ENCODE measurements at regions not wholly inside any gene's neighbourhood (a gene's known extent, or its start where the extent isn't known, plus 50 kb on each side); places are given as distances from the start of the nearest gene placed in this dataset.
A peak's percentile ranks its signal among the peaks of the same experiment; 100 is the strongest.

- peak; percentile 15 for DNase-seq
These were observed 56.1 kb upstream of the SLC35G4 start for GRCh38 chr18:11553098-11553940.

- DNase-seq, result no peak
These were observed 60.4 kb upstream of the SLC35G4 start for GRCh38 chr18:11548916-11549551.

GRCh38 chr18:11548396-11548795, 61.0 kb upstream of the SLC35G4 start:
- no peak for DNase-seq

- no peak for DNase-seq
These were observed 65.2 kb upstream of the SLC35G4 start for GRCh38 chr18:11544060-11544633.

- no peak for DNase-seq
These were observed 68.2 kb upstream of the SLC35G4 start for GRCh38 chr18:11541179-11541578.

GRCh38 chr18:11533942-11534496, 75.4 kb upstream of the SLC35G4 start:
- no peak for DNase-seq

GRCh38 chr18:11533513-11533890, 75.9 kb upstream of the SLC35G4 start:
- DNase-seq, result no peak

- DNase-seq, result no peak
These were observed 76.5 kb upstream of the SLC35G4 start for GRCh38 chr18:11532758-11533512.

GRCh38 chr18:11529081-11529480, 80.3 kb upstream of the SLC35G4 start:
- no peak for DNase-seq

- DNase-seq, result no peak
These were observed 82.7 kb upstream of the SLC35G4 start for GRCh38 chr18:11526675-11527074.

- no peak for DNase-seq
These were observed 85.6 kb upstream of the SLC35G4 start for GRCh38 chr18:11523804-11524203.

GRCh38 chr18:11522992-11523391, 86.4 kb upstream of the SLC35G4 start:
- no peak for DNase-seq

GRCh38 chr18:11521853-11522252, 87.5 kb upstream of the SLC35G4 start:
- DNase-seq, result no peak

- no peak for DNase-seq
These were observed 88.9 kb upstream of the SLC35G4 start for GRCh38 chr18:11520536-11520935.

GRCh38 chr18:11518788-11519685, 90.4 kb upstream of the SLC35G4 start:
- peak; percentile 13 for DNase-seq

- DNase-seq, result no peak
These were observed 91.7 kb upstream of the SLC35G4 start for GRCh38 chr18:11517704-11518103.

- no peak for DNase-seq
These were observed 92.5 kb upstream of the SLC35G4 start for GRCh38 chr18:11516751-11517503.

- no peak for DNase-seq
These were observed 95.1 kb upstream of the SLC35G4 start for GRCh38 chr18:11514267-11514666.

GRCh38 chr18:11512096-11513025, 97.0 kb upstream of the SLC35G4 start:
- no peak for DNase-seq
